ENCODE measurements at regions not wholly inside any gene's neighbourhood (a gene's known extent, or its start where the extent isn't known, plus 50 kb on each side); places are given as distances from the start of the nearest gene placed in this dataset.

DNA sequence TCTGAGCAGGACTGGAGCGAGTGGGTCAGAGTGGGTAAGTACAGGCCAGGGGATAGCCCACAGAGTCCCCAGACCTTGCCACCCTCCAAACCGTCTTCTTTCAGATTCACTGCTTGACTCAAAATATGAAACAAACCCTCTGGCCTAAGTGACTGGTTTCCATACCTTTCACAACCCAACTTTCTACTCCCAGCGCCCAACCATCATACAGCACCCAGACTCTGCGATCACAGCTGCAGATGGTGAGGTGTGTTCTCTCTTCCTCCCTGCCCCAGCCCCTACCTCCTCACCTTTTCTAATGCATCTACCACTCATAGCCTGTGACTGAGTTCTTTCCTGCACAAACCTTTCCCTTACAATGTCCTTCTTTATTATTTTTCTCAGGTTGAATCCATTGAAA is 92.0 kb upstream of the CELF2 start:
- Mint-ChIP-seq H3K27ac (no peak overlapping the region), H3K36me3 (ENCODE audit: low read depth) (no peaks in the 10 kb centered on the region), H3K27me3 (no peaks in the 10 kb centered on the region), H3K4me1 (ENCODE audit: low read depth) (no peaks in the 10 kb centered on the region), H3K9me3 (no peaks in the 10 kb centered on the region), H3K4me3 (no peak overlapping the region)

DNA sequence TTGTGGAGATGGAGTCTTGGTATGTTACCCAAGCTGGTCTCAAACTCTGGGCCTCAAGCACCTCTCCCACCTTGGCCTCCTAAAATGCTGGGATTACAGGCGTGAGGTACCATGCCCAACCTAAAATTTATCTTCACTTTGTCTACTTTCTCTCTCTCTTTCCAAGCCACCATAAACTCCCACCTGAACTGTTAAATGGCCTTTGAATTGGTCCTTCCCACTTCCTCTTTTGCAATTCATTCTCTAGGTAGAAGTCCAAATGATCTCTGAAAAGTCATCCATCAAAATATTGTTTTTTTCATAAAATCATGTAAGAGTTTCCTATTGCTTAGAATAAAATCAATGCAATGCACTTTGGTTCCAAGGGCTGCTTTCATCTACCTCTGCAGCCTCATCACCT is 90.1 kb upstream of the CELF2 start:
- Mint-ChIP-seq H3K27me3 (no peaks in the 10 kb centered on the region), H3K27ac (no peak overlapping the region), H3K4me1 (ENCODE audit: low read depth) (no peaks in the 10 kb centered on the region), H3K9me3 (no peaks in the 10 kb centered on the region), H3K4me3 (no peak overlapping the region), H3K36me3 (ENCODE audit: low read depth) (no peaks in the 10 kb centered on the region)

DNA sequence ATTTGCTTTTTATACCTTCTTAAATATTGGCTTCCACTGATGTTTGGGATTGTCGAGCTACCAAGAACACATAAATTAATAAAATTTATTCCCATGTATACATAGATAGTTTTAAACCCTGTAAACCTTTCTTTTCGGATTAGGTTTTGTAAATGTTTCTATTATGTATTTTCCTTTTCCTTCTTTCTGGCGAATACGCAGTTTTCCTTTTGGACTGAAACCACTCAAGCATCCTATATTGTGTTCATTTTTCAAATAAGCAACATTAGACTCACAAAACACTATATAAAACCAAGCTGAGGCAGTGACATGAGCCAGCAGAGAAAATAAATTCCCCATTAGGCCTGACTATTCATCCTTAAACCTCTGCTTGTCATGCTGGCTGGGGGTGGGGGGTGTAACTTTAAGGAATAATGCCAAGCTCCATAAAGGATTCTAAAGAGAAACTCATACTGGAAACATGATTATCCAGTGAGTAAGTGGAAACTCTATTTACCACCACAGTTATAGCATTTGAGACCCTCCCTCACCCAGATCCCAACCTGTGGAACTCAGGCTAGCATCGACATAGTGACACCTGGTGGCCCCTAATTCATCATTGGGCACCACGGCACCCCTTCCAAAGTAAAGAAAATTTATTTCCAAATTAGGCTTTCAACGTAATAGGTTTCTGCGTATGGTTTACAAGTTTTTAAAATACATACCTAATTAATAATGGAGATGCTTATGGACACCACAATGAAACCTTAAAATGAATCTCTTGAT is 86.5 kb upstream of the CELF2 start:
- Mint-ChIP-seq H3K4me3 (no peak overlapping the region), H3K27ac (no peak overlapping the region), H3K9me3 (no peaks in the 10 kb centered on the region), H3K36me3 (ENCODE audit: low read depth) (no peaks in the 10 kb centered on the region), H3K4me1 (ENCODE audit: low read depth) (no peaks in the 10 kb centered on the region), H3K27me3 (peaks cover 5% of the 10 kb centered on the region)

DNA sequence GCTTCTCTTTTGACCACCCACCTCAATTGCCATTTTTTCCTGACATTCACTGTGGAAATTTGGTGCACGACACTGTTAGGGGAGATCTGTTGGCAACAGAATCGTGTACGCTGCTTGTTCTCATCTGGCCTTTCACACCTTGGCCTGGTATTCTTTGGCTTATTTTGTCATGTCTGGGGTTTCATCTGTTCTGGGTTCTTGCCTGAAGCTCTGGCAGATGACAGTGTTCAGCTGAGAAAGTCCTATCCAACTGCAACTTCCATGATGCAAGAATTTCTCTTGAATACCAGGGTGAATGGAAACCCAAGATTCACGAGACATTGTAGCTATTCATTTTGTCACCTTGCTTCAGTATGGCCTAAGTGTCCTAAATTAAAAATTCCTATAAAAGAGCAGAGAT is 82.6 kb upstream of the CELF2 start:
- H3K4me1 Mint-ChIP-seq (ENCODE audit: low read depth): no peaks in the 10 kb centered on the region
- no peaks in the 10 kb centered on the region for H3K9me3 Mint-ChIP-seq
- H3K36me3 Mint-ChIP-seq (ENCODE audit: low read depth): no peaks in the 10 kb centered on the region
- H3K27ac Mint-ChIP-seq: no peak overlapping the region
- no peak overlapping the region for H3K4me3 Mint-ChIP-seq
- H3K27me3 Mint-ChIP-seq: peaks cover 9% of the 10 kb centered on the region

DNA sequence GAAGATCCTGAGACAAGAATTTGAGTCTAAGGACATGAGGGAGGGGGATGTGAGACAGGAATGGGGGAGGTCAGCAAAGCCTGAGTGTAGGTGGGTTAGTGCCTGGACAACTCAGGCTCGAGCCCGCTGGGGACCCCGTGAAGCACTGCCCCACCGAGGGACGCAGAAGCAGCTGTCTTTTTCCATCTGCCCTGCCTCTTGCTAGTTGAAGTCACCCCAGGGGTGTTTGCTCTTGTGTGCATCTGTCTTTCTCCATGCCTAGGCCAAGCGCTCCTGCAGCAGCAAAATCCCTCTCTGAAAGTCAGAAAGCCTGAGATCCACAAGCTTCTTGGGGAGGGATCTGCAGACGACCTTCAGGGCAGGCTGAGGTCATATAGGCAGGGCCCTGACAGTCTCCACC is 79.0 kb upstream of the CELF2 start:
- no peak overlapping the region for H3K4me3 Mint-ChIP-seq
- H3K36me3 Mint-ChIP-seq (ENCODE audit: low read depth): no peaks in the 10 kb centered on the region
- H3K27ac Mint-ChIP-seq: no peak overlapping the region
- H3K27me3 Mint-ChIP-seq: peaks cover 18% of the 10 kb centered on the region
- peaks cover 5% of the 10 kb centered on the region for H3K9me3 Mint-ChIP-seq
- no peaks in the 10 kb centered on the region for H3K4me1 Mint-ChIP-seq (ENCODE audit: low read depth)

DNA sequence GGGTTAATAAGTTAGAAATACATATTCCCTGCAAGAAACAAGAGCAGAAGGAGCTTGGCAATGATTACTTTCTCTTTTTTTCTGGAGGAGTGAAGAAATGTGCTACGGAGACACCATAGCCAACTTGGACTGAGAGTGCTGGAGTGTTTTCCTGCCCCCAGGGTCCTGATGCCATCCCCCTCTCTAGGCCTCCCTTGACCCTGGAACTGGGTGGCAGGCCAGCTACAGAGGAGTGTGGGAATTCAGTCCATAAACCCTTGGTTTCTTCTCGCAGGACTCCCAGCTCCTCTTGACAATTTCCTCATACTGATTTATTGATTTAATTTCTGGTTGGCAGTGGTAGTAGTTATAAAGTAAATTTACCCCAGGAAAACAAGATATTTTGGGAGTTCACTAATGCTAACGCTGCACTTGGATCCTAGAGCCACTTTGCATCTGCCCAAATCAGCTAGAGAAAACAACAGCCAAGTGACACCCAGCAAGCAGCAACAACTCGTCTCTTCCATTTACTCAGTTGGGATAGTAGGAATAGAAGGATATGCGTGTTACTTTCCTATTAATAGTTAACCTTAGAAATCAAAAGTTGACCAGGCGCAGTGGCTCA is 76.4 kb upstream of the CELF2 start:
- Mint-ChIP-seq H3K36me3 (ENCODE audit: low read depth) (no peaks in the 10 kb centered on the region), H3K27me3 (peaks cover 13% of the 10 kb centered on the region), H3K9me3 (peaks cover 5% of the 10 kb centered on the region), H3K4me1 (ENCODE audit: low read depth) (no peaks in the 10 kb centered on the region), H3K4me3 (no peak overlapping the region), H3K27ac (no peak overlapping the region)

DNA sequence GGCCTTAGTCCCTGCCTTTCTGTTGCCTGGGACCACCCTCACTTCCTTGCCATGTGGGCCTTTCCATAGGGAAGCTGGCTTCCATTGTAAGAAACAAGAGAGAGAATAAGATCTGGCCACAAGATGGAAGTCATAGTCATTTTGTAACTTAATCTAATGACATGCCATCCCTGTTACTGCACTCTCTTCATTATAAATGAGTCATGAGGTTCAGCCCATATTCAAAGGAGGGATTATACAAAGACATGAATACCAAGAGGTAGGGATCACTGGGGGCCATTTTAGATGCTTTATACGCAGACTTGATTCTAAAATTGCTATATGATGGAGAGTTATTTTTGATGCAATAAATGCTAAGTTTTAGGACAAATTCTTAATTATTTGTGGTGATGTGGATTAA is 75.2 kb upstream of the CELF2 start:
- peaks cover 14% of the 10 kb centered on the region for H3K27me3 Mint-ChIP-seq
- H3K36me3 Mint-ChIP-seq (ENCODE audit: low read depth): no peaks in the 10 kb centered on the region
- no peaks in the 10 kb centered on the region for H3K4me1 Mint-ChIP-seq (ENCODE audit: low read depth)
- H3K9me3 Mint-ChIP-seq: peaks cover 5% of the 10 kb centered on the region
- H3K4me3 Mint-ChIP-seq: no peak overlapping the region
- H3K27ac Mint-ChIP-seq: no peak overlapping the region

DNA sequence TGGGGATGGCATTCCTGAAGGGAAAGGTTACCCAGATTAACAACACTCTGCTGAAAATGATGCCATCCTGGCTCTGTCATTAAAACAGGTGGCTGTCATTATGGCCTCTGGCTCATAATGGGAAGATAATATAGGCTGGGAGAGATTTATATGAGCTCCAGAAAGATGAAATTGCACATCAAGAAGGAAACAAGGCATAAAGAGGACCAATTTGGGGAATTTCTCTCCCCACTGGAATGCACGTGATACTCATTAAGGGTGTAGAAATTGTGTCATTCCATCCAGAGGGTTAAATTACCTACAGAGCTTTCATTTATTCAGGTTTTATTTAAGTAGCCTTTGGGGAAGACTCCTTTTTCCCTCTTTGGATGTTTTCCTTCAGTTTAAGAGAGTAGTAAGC is 71.6 kb upstream of the CELF2 start:
- Mint-ChIP-seq H3K4me3 (no peak overlapping the region), H3K27me3 (peaks cover 10% of the 10 kb centered on the region), H3K4me1 (ENCODE audit: low read depth) (no peaks in the 10 kb centered on the region), H3K27ac (no peak overlapping the region), H3K9me3 (peaks cover 5% of the 10 kb centered on the region), H3K36me3 (ENCODE audit: low read depth) (no peaks in the 10 kb centered on the region)

DNA sequence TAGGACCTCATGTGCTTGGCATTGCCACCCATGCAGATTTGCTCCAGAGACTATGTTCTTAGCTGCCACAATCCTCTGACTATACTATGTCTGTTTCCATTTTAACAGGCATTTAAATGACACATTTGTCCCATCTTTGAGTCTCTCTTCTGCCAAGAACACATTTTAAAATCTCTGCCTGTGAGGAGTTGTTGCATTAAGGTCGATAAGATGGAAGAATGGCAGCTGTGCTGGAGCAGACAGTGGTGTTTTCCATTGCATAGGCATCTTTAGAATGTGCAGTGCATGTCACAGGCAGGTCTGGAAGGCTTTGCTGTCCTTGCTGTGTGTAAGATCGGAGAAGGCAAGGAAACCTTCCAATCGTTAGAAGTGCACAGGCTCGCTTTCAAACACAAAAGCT is 70.9 kb upstream of the CELF2 start:
- H3K27me3 Mint-ChIP-seq: peaks cover 10% of the 10 kb centered on the region
- H3K27ac Mint-ChIP-seq: no peak overlapping the region
- H3K4me1 Mint-ChIP-seq (ENCODE audit: low read depth): no peaks in the 10 kb centered on the region
- no peaks in the 10 kb centered on the region for H3K36me3 Mint-ChIP-seq (ENCODE audit: low read depth)
- no peak overlapping the region for H3K4me3 Mint-ChIP-seq
- H3K9me3 Mint-ChIP-seq: peaks cover 5% of the 10 kb centered on the region

DNA sequence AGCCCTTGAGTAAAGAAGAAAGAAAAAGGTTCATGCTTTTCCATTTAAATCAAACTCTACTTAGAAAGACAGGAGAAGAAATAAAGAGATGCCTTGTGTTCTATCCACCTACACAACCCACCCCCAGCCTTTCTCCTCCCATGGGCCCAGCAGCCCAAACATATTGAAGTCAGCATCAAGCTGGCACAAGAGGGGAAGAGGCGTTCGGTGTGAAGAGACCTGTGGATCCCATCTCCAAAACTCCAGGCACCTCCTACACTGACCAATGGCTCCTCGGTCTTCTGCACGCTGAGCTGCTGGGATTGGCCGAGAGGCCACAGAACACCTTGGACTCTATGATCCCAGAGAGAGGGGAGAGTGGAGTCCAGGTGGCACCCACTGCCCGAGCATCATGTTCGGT is 66.0 kb upstream of the CELF2 start:
- Mint-ChIP-seq H3K4me3 (no peak overlapping the region), H3K27ac (no peak overlapping the region), H3K36me3 (ENCODE audit: low read depth) (no peaks in the 10 kb centered on the region), H3K4me1 (ENCODE audit: low read depth) (no peaks in the 10 kb centered on the region), H3K27me3 (peaks cover 14% of the 10 kb centered on the region), H3K9me3 (no peaks in the 10 kb centered on the region)

DNA sequence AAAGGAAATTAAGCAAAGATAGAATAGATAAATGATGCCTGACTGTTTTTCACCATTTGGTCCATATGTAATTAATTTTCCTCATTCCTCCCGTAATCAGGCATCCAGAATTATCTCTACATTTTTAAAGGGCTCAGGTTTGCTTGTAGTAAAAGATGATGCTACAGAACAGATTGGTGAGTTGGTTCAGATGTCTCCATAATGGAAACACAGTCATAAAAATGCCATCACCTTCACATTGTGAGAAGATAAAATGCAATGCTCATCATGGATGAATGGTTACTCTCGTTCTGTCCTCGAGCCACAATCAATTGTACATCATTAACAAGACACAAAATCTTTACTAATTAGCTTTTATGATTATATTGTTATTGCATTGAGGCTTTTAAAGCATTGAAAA is 64.9 kb upstream of the CELF2 start:
- H3K4me1 Mint-ChIP-seq (ENCODE audit: low read depth): no peaks in the 10 kb centered on the region
- no peak overlapping the region for H3K4me3 Mint-ChIP-seq
- H3K27ac Mint-ChIP-seq: no peak overlapping the region
- H3K9me3 Mint-ChIP-seq: no peaks in the 10 kb centered on the region
- H3K27me3 Mint-ChIP-seq: peaks cover 16% of the 10 kb centered on the region
- no peaks in the 10 kb centered on the region for H3K36me3 Mint-ChIP-seq (ENCODE audit: low read depth)

DNA sequence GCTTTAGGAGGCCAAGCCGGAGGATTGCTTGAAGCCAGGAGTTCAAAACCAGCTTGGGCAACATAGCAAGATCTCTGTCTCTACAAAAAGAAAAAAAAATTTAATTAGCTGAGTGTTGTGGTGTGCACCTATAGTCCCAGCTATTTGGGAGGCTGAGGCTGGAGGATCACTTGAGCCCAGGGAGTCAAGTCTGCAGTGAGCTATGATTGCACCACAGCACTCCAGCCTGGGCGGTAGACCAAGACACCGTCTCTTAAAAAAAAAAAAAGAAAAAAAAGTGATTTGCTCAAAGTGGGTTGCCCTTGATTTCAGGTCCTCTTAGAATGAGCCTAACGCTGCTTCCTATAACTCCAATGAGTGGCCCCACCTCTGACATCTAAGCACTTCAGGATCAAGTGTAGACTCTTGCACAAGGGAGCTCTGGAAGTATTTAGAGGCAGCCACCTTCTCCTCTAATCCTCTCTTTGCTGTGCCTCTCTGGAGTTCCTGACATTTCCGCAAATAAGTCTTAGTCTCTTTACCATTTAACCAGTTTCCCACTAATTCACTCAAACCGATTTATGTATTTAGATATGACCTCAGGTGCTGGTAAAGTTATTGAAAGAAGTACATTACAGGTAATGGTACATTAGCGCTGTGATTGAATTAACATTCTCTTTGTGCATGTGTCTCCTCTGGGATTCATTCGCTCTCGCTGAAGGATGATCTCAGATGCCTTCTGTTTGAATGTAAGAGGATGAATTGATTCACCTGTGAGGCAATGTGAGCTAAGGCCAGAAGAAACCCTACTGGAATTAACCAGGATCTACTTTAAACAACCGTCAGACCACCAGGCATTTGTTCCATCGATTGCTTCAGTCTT is 60.8 kb upstream of the CELF2 start:
- no peaks in the 10 kb centered on the region for H3K9me3 Mint-ChIP-seq
- peaks cover 27% of the 10 kb centered on the region for H3K27me3 Mint-ChIP-seq
- H3K4me3 Mint-ChIP-seq: no peak overlapping the region
- H3K36me3 Mint-ChIP-seq (ENCODE audit: low read depth): no peaks in the 10 kb centered on the region
- no peak overlapping the region for H3K27ac Mint-ChIP-seq
- H3K4me1 Mint-ChIP-seq (ENCODE audit: low read depth): no peaks in the 10 kb centered on the region

DNA sequence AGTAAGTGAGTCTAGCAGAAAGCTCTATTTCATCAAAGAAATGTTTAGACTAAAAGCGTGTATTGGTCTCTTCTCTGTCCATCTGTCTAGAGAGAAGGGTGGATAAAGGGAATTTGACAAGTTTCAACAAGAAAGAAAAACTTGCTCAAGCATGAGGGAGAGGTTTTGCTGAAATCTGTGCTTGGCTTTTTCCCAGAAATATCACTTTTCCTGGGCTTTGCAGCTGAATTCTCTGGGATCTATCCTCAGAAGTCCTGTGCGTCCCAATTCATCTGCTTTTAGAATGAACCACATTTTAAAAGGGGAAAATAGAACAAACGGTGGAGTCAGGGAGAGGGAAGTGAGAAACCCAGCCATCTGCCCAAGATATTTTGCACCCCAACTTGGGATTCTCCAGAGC is 59.6 kb upstream of the CELF2 start:
- H3K27ac Mint-ChIP-seq: no peak overlapping the region
- no peak overlapping the region for H3K4me3 Mint-ChIP-seq

DNA sequence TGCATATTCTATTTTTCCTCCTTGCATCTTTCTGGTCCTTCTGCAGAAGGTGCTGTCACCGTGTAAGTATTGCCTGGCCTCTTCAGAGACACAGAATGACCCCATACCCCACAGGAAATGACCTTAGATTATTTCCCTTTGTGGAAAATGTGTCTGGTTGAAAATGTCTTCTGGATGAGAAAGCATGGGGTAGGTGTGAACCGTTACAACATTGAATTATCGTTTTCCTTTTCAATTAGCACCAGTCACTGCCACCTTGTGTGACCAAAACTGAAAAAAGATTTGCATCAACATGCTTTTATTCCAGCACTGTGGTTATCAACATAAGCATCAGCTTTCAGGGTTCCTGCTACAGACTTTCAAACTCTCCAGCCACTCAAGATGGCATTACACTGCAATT is 58.0 kb upstream of the CELF2 start:
- H3K27me3 Mint-ChIP-seq: peaks cover 17% of the 10 kb centered on the region
- H3K9me3 Mint-ChIP-seq: no peaks in the 10 kb centered on the region
- no peaks in the 10 kb centered on the region for H3K4me1 Mint-ChIP-seq (ENCODE audit: low read depth)
- H3K36me3 Mint-ChIP-seq (ENCODE audit: low read depth): no peaks in the 10 kb centered on the region
- no peak overlapping the region for H3K4me3 Mint-ChIP-seq
- no peak overlapping the region for H3K27ac Mint-ChIP-seq

More for the DNA sequence above, 59.6 kb upstream of the CELF2 start:
- no peaks in the 10 kb centered on the region for H3K4me1 Mint-ChIP-seq (ENCODE audit: low read depth)
- no peaks in the 10 kb centered on the region for H3K9me3 Mint-ChIP-seq
- peaks cover 26% of the 10 kb centered on the region for H3K27me3 Mint-ChIP-seq
- no peaks in the 10 kb centered on the region for H3K36me3 Mint-ChIP-seq (ENCODE audit: low read depth)

DNA sequence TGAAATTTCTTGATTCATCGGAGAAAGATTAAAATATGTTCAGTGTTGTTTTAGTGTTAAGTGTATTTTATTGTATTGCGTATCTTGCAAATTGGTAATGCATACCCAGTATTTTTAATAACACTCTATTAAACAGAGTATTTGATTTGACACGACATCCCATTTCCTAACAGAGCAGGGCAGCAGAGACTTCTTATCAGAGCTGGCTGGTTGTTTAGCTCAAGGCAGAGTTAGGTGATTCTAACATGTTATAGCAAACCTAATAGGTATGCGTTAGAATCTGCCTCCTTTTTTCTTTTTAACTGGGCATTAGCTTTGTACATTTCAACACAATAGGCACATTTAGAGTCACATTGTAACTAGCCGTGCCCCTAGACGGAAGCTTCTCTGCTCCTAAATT is 57.1 kb upstream of the CELF2 start:
- Mint-ChIP-seq H3K27ac (no peak overlapping the region), H3K27me3 (peaks cover 17% of the 10 kb centered on the region), H3K36me3 (ENCODE audit: low read depth) (no peaks in the 10 kb centered on the region), H3K4me1 (ENCODE audit: low read depth) (no peaks in the 10 kb centered on the region), H3K9me3 (no peaks in the 10 kb centered on the region), H3K4me3 (no peak overlapping the region)

All from stimulated activated naive CD8-positive, alpha-beta T cell treated with anti-CD3 and anti-CD28 coated beads, Interleukin-15, Interleukin-2, amounts not matched to agents 100 ng/mL and 50 ng/mL, for 24 hours (primary cell).